ENCODE measurements at regions not wholly inside any gene's neighbourhood (a gene's known extent, or its start where the extent isn't known, plus 50 kb on each side); places are given as distances from the start of the nearest gene placed in this dataset.

GRCh38 chr11:106495046-106495445, 417.6 kb downstream of the AASDHPPT start:
- H3K27me3 Mint-ChIP-seq (ENCODE audit: insufficient read depth): no peaks in the 10 kb centered on the region
- intact Hi-C loops (cut with micrococcal nuclease): no loop called here
- H3K9me3 Mint-ChIP-seq: no peaks in the 10 kb centered on the region
- no peak for DNase-seq (ENCODE audit: low spot score)
- H3K36me3 Mint-ChIP-seq (ENCODE audit: low read depth): no peaks in the 10 kb centered on the region
- no peaks in the 10 kb centered on the region for H3K4me1 Mint-ChIP-seq (ENCODE audit: low read depth)
- no peak overlapping the region for H3K27ac Mint-ChIP-seq
- no peak overlapping the region for H3K4me3 Mint-ChIP-seq

- Mint-ChIP-seq H3K27me3 (ENCODE audit: insufficient read depth) (no peaks in the 10 kb centered on the region), H3K36me3 (ENCODE audit: low read depth) (no peaks in the 10 kb centered on the region), H3K4me3 (no peak overlapping the region), H3K27ac (no peak overlapping the region), H3K4me1 (ENCODE audit: low read depth) (no peaks in the 10 kb centered on the region), H3K9me3 (no peaks in the 10 kb centered on the region)
- DNase-seq (ENCODE audit: low spot score): no peak
- intact Hi-C loops (cut with micrococcal nuclease): no loop called here
Measured at GRCh38 chr11:106496677-106497076, 419.2 kb downstream of the AASDHPPT start.

- intact Hi-C loops (cut with micrococcal nuclease): no loop called here
- H3K4me1 Mint-ChIP-seq (ENCODE audit: low read depth): no peaks in the 10 kb centered on the region
- no peaks in the 10 kb centered on the region for H3K27me3 Mint-ChIP-seq (ENCODE audit: insufficient read depth)
- H3K36me3 Mint-ChIP-seq (ENCODE audit: low read depth): no peaks in the 10 kb centered on the region
- H3K4me3 Mint-ChIP-seq: no peak overlapping the region
- no peak overlapping the region for H3K27ac Mint-ChIP-seq
- DNase-seq (ENCODE audit: low spot score): no peak
- H3K9me3 Mint-ChIP-seq: no peaks in the 10 kb centered on the region
Measured at GRCh38 chr11:106497321-106497720, 419.9 kb downstream of the AASDHPPT start.

- Mint-ChIP-seq H3K4me1 (ENCODE audit: low read depth) (no peaks in the 10 kb centered on the region), H3K9me3 (peaks cover under 1% of the 10 kb centered on the region), H3K36me3 (ENCODE audit: low read depth) (no peaks in the 10 kb centered on the region), H3K4me3 (no peak overlapping the region), H3K27me3 (ENCODE audit: insufficient read depth) (no peaks in the 10 kb centered on the region), H3K27ac (no peak overlapping the region)
- intact Hi-C loops (cut with micrococcal nuclease): no loop called here
- no peak for DNase-seq (ENCODE audit: low spot score)
Measured at GRCh38 chr11:106497822-106498221, 420.4 kb downstream of the AASDHPPT start.

DNA sequence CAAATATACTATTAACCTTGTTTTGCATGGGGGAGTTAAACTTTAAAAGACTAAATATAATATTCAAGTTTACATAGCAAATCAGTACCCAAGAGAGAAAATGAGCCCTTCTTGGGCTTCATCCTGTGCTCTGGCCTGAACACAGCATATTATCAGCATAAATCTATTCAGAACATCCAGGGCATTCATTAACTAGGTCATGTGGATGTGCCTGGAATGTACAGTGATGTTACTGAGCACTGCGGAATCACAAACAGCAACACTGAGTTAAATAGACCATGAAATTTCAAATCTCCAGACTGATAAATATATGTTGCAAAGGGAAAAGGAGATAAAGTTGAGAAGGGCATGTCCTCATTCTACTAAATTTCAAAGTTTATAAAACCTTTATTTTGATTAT, 426.4 kb downstream of the AASDHPPT start:
- Mint-ChIP-seq H3K9me3 (peaks cover 8% of the 10 kb centered on the region), H3K27ac (no peak overlapping the region), H3K4me3 (no peak overlapping the region), H3K4me1 (ENCODE audit: low read depth) (no peaks in the 10 kb centered on the region), H3K27me3 (ENCODE audit: insufficient read depth) (no peaks in the 10 kb centered on the region), H3K36me3 (ENCODE audit: low read depth) (no peaks in the 10 kb centered on the region)
- intact Hi-C loops (cut with micrococcal nuclease): no loop called here
- DNase-seq (ENCODE audit: low spot score): no peak

DNA sequence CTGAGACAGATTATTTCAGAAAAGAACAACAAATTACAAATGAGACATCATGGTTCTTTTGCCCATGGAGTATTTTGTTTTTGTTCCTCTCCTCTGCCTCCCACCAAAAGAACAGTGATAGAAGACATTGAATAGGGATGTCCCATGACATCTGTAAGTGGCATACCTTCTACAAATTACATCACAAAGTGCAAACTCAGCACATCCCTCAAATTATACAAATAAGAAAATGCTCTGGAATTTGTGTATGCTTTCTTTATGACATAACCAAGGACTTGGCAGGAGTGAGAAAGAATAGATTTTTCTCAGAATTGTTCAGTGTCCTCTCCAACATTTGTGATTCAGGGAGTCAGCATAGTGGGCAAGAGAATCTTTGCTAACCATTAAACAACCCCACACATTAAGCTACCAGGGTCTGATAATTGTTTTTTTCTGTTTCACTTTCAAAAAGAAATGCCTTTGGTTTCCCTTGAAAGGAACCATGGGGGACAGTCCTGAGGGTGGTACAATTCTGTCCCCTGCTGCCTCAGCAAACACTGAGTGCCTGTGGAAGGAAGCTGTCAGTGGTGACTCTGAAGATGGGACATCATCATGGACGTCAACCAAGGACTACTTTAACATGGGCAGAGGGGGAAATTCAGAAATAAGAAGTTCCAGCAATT, 430.3 kb downstream of the AASDHPPT start:
- Mint-ChIP-seq H3K9me3 (peaks cover 7% of the 10 kb centered on the region), H3K27ac (no peak overlapping the region), H3K27me3 (ENCODE audit: insufficient read depth) (no peaks in the 10 kb centered on the region), H3K36me3 (ENCODE audit: low read depth) (no peaks in the 10 kb centered on the region), H3K4me3 (no peak overlapping the region), H3K4me1 (ENCODE audit: low read depth) (no peaks in the 10 kb centered on the region)
- DNase-seq (ENCODE audit: low spot score): no peak
- intact Hi-C loops (cut with micrococcal nuclease): no loop called here

- no peaks in the 10 kb centered on the region for H3K4me1 Mint-ChIP-seq (ENCODE audit: low read depth)
- no peaks in the 10 kb centered on the region for H3K36me3 Mint-ChIP-seq (ENCODE audit: low read depth)
- no peak overlapping the region for H3K27ac Mint-ChIP-seq
- no peaks in the 10 kb centered on the region for H3K27me3 Mint-ChIP-seq (ENCODE audit: insufficient read depth)
- H3K4me3 Mint-ChIP-seq: no peak overlapping the region
- intact Hi-C loops (cut with micrococcal nuclease): no loop called here
- no peak for DNase-seq (ENCODE audit: low spot score)
- no peaks in the 10 kb centered on the region for H3K9me3 Mint-ChIP-seq
Measured at GRCh38 chr11:106514706-106515105, 437.2 kb downstream of the AASDHPPT start.

DNA sequence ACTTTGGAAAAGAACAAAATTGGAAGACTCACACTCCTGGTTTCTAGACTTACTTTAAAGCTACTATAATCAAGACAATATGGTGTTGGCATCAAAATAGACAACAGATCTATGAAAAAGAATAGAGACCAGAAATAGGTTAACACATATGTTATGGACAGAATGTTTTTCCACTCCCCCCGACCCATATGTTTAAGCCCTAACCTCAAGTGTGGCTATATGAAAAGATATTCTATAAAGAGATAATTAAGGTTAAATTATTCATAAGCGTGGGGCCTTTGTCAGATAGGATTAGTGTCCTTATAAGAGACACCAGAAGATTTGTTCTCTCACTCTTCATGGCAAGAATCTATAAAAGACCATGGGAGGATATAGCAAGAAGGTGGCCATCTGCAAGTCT, 440.0 kb downstream of the AASDHPPT start:
- Mint-ChIP-seq H3K4me1 (ENCODE audit: low read depth) (no peaks in the 10 kb centered on the region), H3K9me3 (peaks cover 5% of the 10 kb centered on the region), H3K4me3 (no peak overlapping the region), H3K27me3 (ENCODE audit: insufficient read depth) (no peaks in the 10 kb centered on the region), H3K27ac (no peak overlapping the region), H3K36me3 (ENCODE audit: low read depth) (no peaks in the 10 kb centered on the region)
- DNase-seq (ENCODE audit: low spot score): no peak
- intact Hi-C loops (cut with micrococcal nuclease): no loop called here

GRCh38 chr11:106520146-106520912, 442.9 kb downstream of the AASDHPPT start:
- Mint-ChIP-seq H3K4me1 (ENCODE audit: low read depth) (no peaks in the 10 kb centered on the region), H3K4me3 (no peak overlapping the region), H3K27ac (no peak overlapping the region), H3K9me3 (peaks cover 7% of the 10 kb centered on the region), H3K36me3 (ENCODE audit: low read depth) (no peaks in the 10 kb centered on the region), H3K27me3 (ENCODE audit: insufficient read depth) (no peaks in the 10 kb centered on the region)
- DNase-seq (ENCODE audit: low spot score): no peak
- intact Hi-C loops (cut with micrococcal nuclease): no loop called here

GRCh38 chr11:106520920-106521319, 443.5 kb downstream of the AASDHPPT start:
- Mint-ChIP-seq H3K4me1 (ENCODE audit: low read depth) (no peaks in the 10 kb centered on the region), H3K27ac (no peak overlapping the region), H3K4me3 (no peak overlapping the region), H3K27me3 (ENCODE audit: insufficient read depth) (no peaks in the 10 kb centered on the region), H3K9me3 (peaks cover 7% of the 10 kb centered on the region), H3K36me3 (ENCODE audit: low read depth) (no peaks in the 10 kb centered on the region)
- DNase-seq (ENCODE audit: low spot score): no peak
- intact Hi-C loops (cut with micrococcal nuclease): no loop called here

- Mint-ChIP-seq H3K36me3 (ENCODE audit: low read depth) (no peaks in the 10 kb centered on the region), H3K4me3 (no peak overlapping the region), H3K27me3 (ENCODE audit: insufficient read depth) (no peaks in the 10 kb centered on the region), H3K4me1 (ENCODE audit: low read depth) (no peaks in the 10 kb centered on the region), H3K27ac (no peak overlapping the region), H3K9me3 (peaks cover 11% of the 10 kb centered on the region)
- intact Hi-C loops (cut with micrococcal nuclease): no loop called here
- DNase-seq (ENCODE audit: low spot score): no peak
Measured at GRCh38 chr11:106523171-106523570, 445.7 kb downstream of the AASDHPPT start.

- Mint-ChIP-seq H3K4me1 (ENCODE audit: low read depth) (no peaks in the 10 kb centered on the region), H3K36me3 (ENCODE audit: low read depth) (no peaks in the 10 kb centered on the region), H3K9me3 (peaks cover 11% of the 10 kb centered on the region), H3K27me3 (ENCODE audit: insufficient read depth) (no peaks in the 10 kb centered on the region), H3K4me3 (no peak overlapping the region), H3K27ac (no peak overlapping the region)
- no peak for DNase-seq (ENCODE audit: low spot score)
- intact Hi-C loops (cut with micrococcal nuclease): no loop called here
Measured at GRCh38 chr11:106523921-106524320, 446.5 kb downstream of the AASDHPPT start.

- Mint-ChIP-seq H3K4me3 (no peak overlapping the region), H3K4me1 (ENCODE audit: low read depth) (no peaks in the 10 kb centered on the region), H3K9me3 (peaks cover 11% of the 10 kb centered on the region), H3K27me3 (ENCODE audit: insufficient read depth) (no peaks in the 10 kb centered on the region), H3K36me3 (ENCODE audit: low read depth) (no peaks in the 10 kb centered on the region), H3K27ac (no peak overlapping the region)
- DNase-seq (ENCODE audit: low spot score): no peak
- intact Hi-C loops (cut with micrococcal nuclease): no loop called here
Measured at GRCh38 chr11:106524436-106524835, 447.0 kb downstream of the AASDHPPT start.

Data from activated T-helper 1 cell treated with anti-CD3 and anti-CD28 coated beads, Interleukin-12 subunit alpha, Interleukin-12 subunit beta, Interleukin-2, Interleukin-4 antibody, amounts not matched to agents 30 ng/mL and 10 ng/mL and 1 ng/mL, durations not matched to agents 14 hours and 24 hours and 36 hours (primary cell).